ENCODE measurements at regions not wholly inside any gene's neighbourhood (a gene's known extent, or its start where the extent isn't known, plus 50 kb on each side); places are given as distances from the start of the nearest gene placed in this dataset.
A peak's percentile ranks its signal among the peaks of the same experiment; 100 is the strongest.

GRCh38 chr2:236496340-236496739, 73.3 kb upstream of the ACKR3 start:
- no peak for DNase-seq (ENCODE audit: low read depth, low spot score)

DNA sequence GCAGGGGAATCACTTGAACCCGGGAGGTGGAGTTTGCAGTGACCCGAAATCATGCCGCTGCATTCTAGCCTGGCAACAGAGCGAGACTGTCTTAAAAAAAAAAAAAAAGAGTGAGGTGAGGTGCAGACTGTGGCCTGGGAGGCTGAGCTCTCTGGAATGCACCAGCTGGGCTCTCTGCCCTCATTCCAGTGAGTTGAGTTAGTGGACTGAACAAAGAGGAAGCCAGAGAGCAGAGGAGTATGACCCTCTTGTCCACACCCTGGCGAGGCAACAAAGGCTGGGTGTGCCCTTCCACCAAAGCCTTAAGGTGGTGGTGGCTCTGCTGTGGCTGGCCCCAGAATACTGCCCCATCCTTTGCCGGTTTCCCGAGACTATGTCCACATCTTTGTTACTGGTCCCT, 71.3 kb upstream of the ACKR3 start:
- DNase-seq (ENCODE audit: low read depth, low spot score), result peak; percentile 89

GRCh38 chr2:236499691-236500578, 69.7 kb upstream of the ACKR3 start:
- peak; percentile 23 for DNase-seq (ENCODE audit: low read depth, low spot score)

DNA sequence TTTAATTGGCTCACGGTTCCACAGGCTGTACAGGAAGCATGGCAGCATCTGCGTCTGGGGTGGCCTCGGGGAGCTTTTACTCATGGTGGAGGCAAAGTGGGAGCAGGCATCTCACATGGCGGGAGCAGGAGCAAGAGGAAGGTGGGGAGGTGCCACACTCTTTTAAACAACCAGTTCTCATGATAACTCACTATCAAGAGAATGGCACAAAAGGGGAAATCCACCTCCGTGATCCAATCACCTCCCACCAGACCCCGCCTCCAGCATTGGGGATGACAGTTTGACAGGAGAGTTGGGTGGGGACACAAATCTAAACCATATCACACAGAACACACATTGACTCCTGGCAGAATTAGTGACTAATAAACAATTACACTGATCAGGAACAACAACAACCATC, 68.6 kb upstream of the ACKR3 start:
- no peak for DNase-seq (ENCODE audit: low read depth, low spot score)

- no peak for DNase-seq (ENCODE audit: low read depth, low spot score)
Observed at GRCh38 chr2:236501531-236501930, 68.1 kb upstream of the ACKR3 start.

GRCh38 chr2:236503100-236503499, 66.5 kb upstream of the ACKR3 start:
- DNase-seq (ENCODE audit: low read depth, low spot score), result no peak

DNA sequence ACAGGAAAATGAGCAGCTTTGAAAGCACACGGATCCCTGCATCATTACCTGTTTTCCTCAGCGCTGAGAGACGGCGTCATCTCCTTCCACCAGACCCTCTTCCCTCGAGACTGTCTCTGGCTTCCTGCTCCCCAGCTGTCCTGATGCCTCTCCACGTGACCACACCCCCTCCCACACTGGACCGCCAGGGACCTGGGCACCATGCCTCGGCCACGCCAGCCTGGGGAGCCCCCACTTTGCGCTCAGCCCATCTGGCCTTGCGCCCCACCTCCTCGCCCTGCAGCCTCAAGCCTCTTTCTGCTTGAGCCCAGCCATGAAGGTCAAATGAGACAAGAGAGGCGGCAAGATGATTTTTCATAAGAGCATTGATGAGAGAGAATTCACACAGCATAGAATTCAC, 66.0 kb upstream of the ACKR3 start:
- DNase-seq (ENCODE audit: low read depth, low spot score), result no peak

- no peak for DNase-seq (ENCODE audit: low read depth, low spot score)
Observed at GRCh38 chr2:236505041-236505440, 64.6 kb upstream of the ACKR3 start.

DNA sequence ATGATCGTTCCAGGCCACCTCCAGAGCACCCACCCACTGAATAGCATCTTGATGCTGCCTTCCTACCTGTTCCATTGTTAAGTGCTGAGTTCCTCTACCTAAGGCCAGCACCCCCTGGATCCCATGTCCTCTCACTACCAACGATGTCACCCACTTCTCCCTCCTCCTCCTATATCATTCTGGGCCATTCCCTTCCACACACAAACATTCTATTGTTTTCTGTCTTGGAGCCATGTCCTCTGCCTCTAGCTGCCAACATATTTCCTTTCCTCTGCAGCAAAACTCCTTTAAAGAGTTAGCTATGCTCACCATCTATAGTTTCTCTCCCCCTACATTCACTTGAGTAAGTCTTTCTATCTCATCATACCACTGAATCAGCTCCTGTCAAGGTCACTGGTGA, 64.0 kb upstream of the ACKR3 start:
- no peak for DNase-seq (ENCODE audit: low read depth, low spot score)

GRCh38 chr2:236507393-236508085, 62.1 kb upstream of the ACKR3 start:
- peak; percentile 85 for DNase-seq (ENCODE audit: low read depth, low spot score)

- DNase-seq (ENCODE audit: low read depth, low spot score), result no peak
Observed at GRCh38 chr2:236508466-236508865, 61.2 kb upstream of the ACKR3 start.

GRCh38 chr2:236510034-236510433, 59.6 kb upstream of the ACKR3 start:
- no peak for DNase-seq (ENCODE audit: low read depth, low spot score)

- DNase-seq (ENCODE audit: low read depth, low spot score), result no peak
Observed at GRCh38 chr2:236511266-236511665, 58.4 kb upstream of the ACKR3 start.

DNA sequence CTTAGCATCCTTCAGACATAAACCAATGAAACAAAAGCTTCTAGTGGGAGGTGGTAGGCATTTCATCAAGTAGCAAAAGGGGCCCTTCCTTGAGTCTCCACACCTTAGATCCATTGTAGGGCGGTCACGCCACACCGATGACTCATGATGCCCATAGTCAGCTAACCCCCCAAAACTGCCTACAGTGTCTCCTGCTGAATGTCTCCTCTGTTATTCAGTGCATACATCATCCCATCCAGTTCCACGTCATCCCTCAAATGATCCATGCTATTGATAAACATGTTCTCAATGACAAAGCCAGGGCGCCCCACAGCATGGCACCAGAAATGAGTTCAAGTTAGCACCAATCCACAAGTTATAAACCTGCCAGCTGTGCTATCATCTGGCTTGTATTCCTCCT, 57.4 kb upstream of the ACKR3 start:
- DNase-seq (ENCODE audit: low read depth, low spot score), result no peak

DNA sequence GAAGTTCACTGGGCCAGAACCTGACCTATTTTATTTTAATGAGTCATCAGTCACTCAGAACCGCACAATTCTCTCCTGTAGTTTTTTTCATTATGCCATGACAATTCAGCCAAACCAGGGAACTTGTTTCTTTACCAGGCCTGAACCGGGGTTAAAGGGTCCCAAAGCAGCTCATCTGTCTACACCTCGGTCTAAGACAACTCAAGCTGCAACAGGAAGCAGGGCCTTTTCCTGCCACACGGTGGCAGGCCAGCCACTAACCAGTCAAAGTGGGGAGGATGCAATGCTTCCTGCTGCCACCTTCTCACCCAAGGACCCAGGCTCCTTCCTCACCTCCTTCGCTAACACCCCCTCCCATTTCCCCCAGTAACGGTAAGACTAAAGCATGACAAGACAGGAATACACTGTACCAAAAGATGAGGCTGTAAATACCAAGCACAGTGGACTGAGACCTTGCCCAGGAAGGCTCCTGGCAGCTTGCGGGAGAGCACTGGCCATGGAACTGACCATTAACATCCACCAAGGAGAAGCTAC, 56.7 kb upstream of the ACKR3 start:
- peak; percentile 68 for DNase-seq (ENCODE audit: low read depth, low spot score)

DNA sequence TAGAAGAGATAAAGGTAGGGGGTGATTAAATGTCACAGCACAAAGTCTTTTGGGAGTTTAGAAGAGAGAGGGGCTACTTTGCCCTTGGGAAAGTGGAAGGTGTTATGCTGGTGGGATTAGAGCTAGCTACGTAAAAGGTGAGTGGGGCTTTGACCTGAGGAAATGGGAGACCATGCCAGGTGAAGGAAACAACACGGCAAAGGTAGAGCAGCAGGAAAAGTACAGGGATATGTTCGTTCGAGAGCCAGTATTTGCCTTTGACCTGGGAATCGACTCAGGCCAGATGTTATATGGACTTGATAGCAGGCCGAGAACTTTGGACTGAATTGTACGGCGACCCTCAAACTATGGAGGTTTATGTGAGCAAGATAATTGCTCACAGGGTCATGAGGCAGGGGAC, 55.7 kb upstream of the ACKR3 start:
- no peak for DNase-seq (ENCODE audit: low read depth, low spot score)

DNA sequence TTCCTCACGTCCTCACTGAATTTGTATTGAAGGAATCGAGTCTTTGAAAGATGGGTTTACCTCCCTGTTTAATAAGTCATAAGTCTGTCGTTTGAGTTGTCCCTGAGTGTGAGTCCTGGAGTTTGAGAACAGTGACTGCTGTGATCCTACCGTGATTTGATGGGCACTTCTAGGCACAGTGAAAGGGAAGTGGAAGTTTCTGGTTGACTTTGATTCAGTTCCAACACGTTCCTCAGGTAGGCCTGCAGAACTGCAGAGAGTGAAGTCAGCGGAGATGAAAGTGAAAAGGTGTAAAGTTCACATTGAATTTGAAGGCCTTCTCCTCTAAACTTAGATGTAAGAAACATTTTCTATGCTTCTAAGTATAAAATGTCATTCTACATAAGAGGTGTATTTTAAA, 52.9 kb upstream of the ACKR3 start:
- no peak for DNase-seq (ENCODE audit: low read depth, low spot score)

DNA sequence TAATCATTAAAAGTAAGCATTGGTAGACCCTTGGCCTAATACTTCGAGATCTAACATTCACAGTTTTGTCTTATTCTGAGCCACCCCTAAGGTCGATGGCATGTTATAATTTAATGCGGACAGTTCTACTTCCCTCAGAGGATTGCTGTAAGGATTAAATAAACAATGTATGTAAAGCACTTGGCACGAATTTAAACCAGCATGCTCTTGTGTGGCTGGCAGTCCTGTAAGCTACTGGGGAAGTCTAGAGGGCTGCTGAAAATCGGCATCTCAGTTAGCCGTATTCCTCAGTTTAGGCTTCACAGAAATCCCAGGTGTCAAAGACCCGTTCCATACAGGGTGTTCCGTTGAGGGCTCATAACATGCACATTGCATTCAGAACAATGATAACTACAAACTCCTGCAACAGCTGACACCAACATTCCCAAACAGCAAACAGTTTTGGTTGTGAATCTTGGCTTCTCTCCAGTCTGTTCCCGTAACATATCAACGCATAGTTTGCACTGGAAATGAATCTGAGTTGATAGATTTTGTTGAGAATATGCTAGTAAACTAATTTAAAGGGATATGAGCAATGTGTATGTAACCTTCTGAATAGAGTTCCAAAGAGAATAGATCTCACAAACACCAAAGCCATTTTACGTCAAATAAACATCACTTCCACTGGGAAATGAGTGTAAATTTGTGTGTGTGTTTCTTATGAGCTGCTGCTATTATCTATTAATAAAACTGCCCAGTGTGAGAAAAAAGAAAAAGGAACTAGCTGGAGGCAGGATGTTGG, 52.2 kb upstream of the ACKR3 start:
- no peak for DNase-seq (ENCODE audit: low read depth, low spot score)
